ENCODE measurements at regions not wholly inside any gene's neighbourhood (a gene's known extent, or its start where the extent isn't known, plus 50 kb on each side); places are given as distances from the start of the nearest gene placed in this dataset.

GRCh38 chr18:75836516-75836915 is 409.0 kb upstream of the SMIM21 start:
- no peak overlapping the region for H3K27ac ChIP-seq (ENCODE audit: low read depth in 2 of 2, low read length in 2 of 2)
- H3K4me3 ChIP-seq (ENCODE audit: low read length in 3 of 3) = no peak overlapping the region
- intact Hi-C loops (cut with DNase I) = no loop called here
- DNase-seq (no peak), FAIRE-seq (no peak)
- H3K27me3 ChIP-seq (ENCODE audit: control insufficient read depth, insufficient read depth, low read length) = no peaks in the 10 kb centered on the region
- H3K9me3 ChIP-seq (ENCODE audit: control insufficient read depth in 2 of 3, insufficient read depth in 1 of 3, low read length in 3 of 3) = no peaks in the 10 kb centered on the region
- no peaks in the 10 kb centered on the region for H3K4me1 ChIP-seq (ENCODE audit: control insufficient read depth in 2 of 3, insufficient read depth in 2 of 3, low read depth in 1 of 3, low read length in 3 of 3)
- H3K9ac ChIP-seq (ENCODE audit: low read length in 3 of 3) = no peak overlapping the region
- no peaks in the 10 kb centered on the region for H3K36me3 ChIP-seq (ENCODE audit: control insufficient read depth in 2 of 3, insufficient read depth in 3 of 3, low read length in 3 of 3)
- TF ChIP-seq CTCF (IDR thresholded peaks at IDR 0.05; ENCODE audit: borderline replicate concordance, extremely low read depth, insufficient read depth) = no peak

GRCh38 chr18:75831960-75832359 is 404.5 kb upstream of the SMIM21 start:
- FAIRE-seq (no peak), DNase-seq (no peak)
- Histone ChIP-seq H3K27ac (ENCODE audit: low read depth in 2 of 2, low read length in 2 of 2) (no peak overlapping the region), H3K27me3 (ENCODE audit: control insufficient read depth, insufficient read depth, low read length) (no peaks in the 10 kb centered on the region), H3K4me3 (ENCODE audit: low read length in 3 of 3) (no peak overlapping the region), H3K9ac (ENCODE audit: low read length in 3 of 3) (no peak overlapping the region), H3K36me3 (ENCODE audit: control insufficient read depth in 2 of 3, insufficient read depth in 3 of 3, low read length in 3 of 3) (no peaks in the 10 kb centered on the region), H3K4me1 (ENCODE audit: control insufficient read depth in 2 of 3, insufficient read depth in 2 of 3, low read depth in 1 of 3, low read length in 3 of 3) (no peaks in the 10 kb centered on the region), H3K9me3 (ENCODE audit: control insufficient read depth in 2 of 3, insufficient read depth in 1 of 3, low read length in 3 of 3) (no peaks in the 10 kb centered on the region)
- no peak for TF ChIP-seq CTCF (IDR thresholded peaks at IDR 0.05; ENCODE audit: borderline replicate concordance, extremely low read depth, insufficient read depth)
- intact Hi-C loops (cut with DNase I) = no loop called here

GRCh38 chr18:75830828-75831227 is 403.3 kb upstream of the SMIM21 start:
- no peak for FAIRE-seq
- H3K27ac ChIP-seq (ENCODE audit: low read depth in 2 of 2, low read length in 2 of 2) = no peak overlapping the region
- no peaks in the 10 kb centered on the region for H3K27me3 ChIP-seq (ENCODE audit: control insufficient read depth, insufficient read depth, low read length)
- no peak overlapping the region for H3K4me3 ChIP-seq (ENCODE audit: low read length in 3 of 3)
- DNase-seq = no peak
- no peak for TF ChIP-seq CTCF (IDR thresholded peaks at IDR 0.05; ENCODE audit: borderline replicate concordance, extremely low read depth, insufficient read depth)
- H3K36me3 ChIP-seq (ENCODE audit: control insufficient read depth in 2 of 3, insufficient read depth in 3 of 3, low read length in 3 of 3) = no peaks in the 10 kb centered on the region
- no peak overlapping the region for H3K9ac ChIP-seq (ENCODE audit: low read length in 3 of 3)
- intact Hi-C loops (cut with DNase I) = no loop called here
- H3K9me3 ChIP-seq (ENCODE audit: control insufficient read depth in 2 of 3, insufficient read depth in 1 of 3, low read length in 3 of 3) = no peaks in the 10 kb centered on the region
- H3K4me1 ChIP-seq (ENCODE audit: control insufficient read depth in 2 of 3, insufficient read depth in 2 of 3, low read depth in 1 of 3, low read length in 3 of 3) = no peaks in the 10 kb centered on the region

GRCh38 chr18:75829091-75829490 is 401.6 kb upstream of the SMIM21 start:
- Histone ChIP-seq H3K9ac (ENCODE audit: low read length in 3 of 3) (no peak overlapping the region), H3K36me3 (ENCODE audit: control insufficient read depth in 2 of 3, insufficient read depth in 3 of 3, low read length in 3 of 3) (no peaks in the 10 kb centered on the region), H3K4me3 (ENCODE audit: low read length in 3 of 3) (no peak overlapping the region), H3K4me1 (ENCODE audit: control insufficient read depth in 2 of 3, insufficient read depth in 2 of 3, low read depth in 1 of 3, low read length in 3 of 3) (no peaks in the 10 kb centered on the region), H3K9me3 (ENCODE audit: control insufficient read depth in 2 of 3, insufficient read depth in 1 of 3, low read length in 3 of 3) (no peaks in the 10 kb centered on the region), H3K27me3 (ENCODE audit: control insufficient read depth, insufficient read depth, low read length) (no peaks in the 10 kb centered on the region), H3K27ac (ENCODE audit: low read depth in 2 of 2, low read length in 2 of 2) (no peak overlapping the region)
- TF ChIP-seq CTCF (IDR thresholded peaks at IDR 0.05; ENCODE audit: borderline replicate concordance, extremely low read depth, insufficient read depth) = no peak
- DNase-seq = no peak
- FAIRE-seq = no peak
- intact Hi-C loops (cut with DNase I) = no loop called here

Measured in kidney (tissue), 13 donors.